ENCODE measurements at regions not wholly inside any gene's neighbourhood (a gene's known extent, or its start where the extent isn't known, plus 50 kb on each side); places are given as distances from the start of the nearest gene placed in this dataset.

DNA sequence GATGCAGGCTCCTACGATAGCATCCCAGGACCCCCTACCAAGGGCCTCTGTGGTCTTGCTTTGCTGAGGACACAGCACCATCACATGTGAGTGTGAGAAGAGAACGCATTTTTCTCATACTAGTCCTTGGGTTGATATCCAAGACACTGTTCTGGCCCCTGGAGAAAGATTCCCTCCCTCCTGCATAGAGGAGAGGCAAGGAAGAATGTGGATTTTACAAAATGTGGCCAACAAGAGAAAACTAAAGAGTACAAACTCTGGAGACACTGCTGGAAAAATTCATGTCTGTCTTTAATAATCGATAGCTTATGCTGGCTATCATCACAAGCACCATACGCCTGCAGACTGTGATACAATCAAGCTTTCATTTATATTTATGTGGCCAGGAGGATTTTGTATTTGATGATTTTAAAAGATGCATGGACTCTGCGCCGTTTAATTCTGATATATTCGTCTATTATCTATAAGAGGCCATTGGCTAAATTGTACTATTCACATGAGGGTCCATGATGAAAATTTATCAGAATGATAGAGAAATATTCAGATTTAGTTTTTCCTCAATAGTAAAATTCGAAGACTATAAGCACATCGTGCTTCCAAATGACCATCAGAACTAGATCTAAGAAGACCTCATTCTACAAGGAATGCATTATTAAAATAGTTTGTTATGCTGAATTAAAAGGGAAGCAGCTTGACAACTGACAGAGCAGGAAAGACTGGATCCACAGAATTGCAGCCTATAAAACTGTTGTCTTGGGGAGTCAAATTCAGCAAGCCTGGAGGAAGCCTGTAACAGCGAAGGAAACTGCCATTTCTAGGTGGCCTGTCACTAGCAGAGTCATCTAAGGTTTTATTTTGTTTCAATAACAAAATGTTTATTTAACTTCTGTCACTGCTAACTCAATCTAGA lies 578.7 kb downstream of the DIAPH3 start:
- Histone ChIP-seq H3K4me3 (no peak overlapping the region), H3K27ac (replicated peaks in 1 of 4) (no peak overlapping the region), H3K36me3 (no peaks in the 10 kb centered on the region), H3K4me1 (no peaks in the 10 kb centered on the region), H3K27me3 (no peaks in the 10 kb centered on the region), H3K9me3 (no peaks in the 10 kb centered on the region)
- TF ChIP-seq POLR2AphosphoS5 (IDR thresholded peaks at IDR 0.05) (no peak), EP300 (IDR thresholded peaks at IDR 0.05) (no peak), POLR2A (IDR thresholded peaks at IDR 0.05; ENCODE audit: low read depth) (no peak)
- TF ChIP-seq, protein P1, sequence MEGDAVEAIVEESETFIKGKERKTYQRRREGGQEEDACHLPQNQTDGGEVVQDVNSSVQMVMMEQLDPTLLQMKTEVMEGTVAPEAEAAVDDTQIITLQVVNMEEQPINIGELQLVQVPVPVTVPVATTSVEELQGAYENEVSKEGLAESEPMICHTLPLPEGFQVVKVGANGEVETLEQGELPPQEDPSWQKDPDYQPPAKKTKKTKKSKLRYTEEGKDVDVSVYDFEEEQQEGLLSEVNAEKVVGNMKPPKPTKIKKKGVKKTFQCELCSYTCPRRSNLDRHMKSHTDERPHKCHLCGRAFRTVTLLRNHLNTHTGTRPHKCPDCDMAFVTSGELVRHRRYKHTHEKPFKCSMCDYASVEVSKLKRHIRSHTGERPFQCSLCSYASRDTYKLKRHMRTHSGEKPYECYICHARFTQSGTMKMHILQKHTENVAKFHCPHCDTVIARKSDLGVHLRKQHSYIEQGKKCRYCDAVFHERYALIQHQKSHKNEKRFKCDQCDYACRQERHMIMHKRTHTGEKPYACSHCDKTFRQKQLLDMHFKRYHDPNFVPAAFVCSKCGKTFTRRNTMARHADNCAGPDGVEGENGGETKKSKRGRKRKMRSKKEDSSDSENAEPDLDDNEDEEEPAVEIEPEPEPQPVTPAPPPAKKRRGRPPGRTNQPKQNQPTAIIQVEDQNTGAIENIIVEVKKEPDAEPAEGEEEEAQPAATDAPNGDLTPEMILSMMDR (IDR thresholded peaks at IDR 0.05): no peak
- intact Hi-C loops (cut with DNase I): no loop called here
- 76% methylated on average over 10 of the region's 10 CpGs for WGBS
- DNase-seq (ENCODE audit: extremely low spot score): no peak

- no peaks in the 10 kb centered on the region for H3K4me1 ChIP-seq
- intact Hi-C loops (cut with DNase I): no loop called here
- TF ChIP-seq POLR2A (IDR thresholded peaks at IDR 0.05; ENCODE audit: low read depth): no peak
- TF ChIP-seq POLR2AphosphoS5 (IDR thresholded peaks at IDR 0.05): no peak
- no peak for TF ChIP-seq EP300 (IDR thresholded peaks at IDR 0.05)
- TF ChIP-seq, protein P1 (IDR thresholded peaks at IDR 0.05): no peak
- H3K9me3 ChIP-seq: no peaks in the 10 kb centered on the region
- no peak for DNase-seq (ENCODE audit: extremely low spot score)
- H3K36me3 ChIP-seq: no peaks in the 10 kb centered on the region
- no peaks in the 10 kb centered on the region for H3K27me3 ChIP-seq
- 67% methylated on average over 3 of the region's 3 CpGs for WGBS
- no peak overlapping the region for H3K27ac ChIP-seq (replicated peaks in 1 of 4)
- no peak overlapping the region for H3K4me3 ChIP-seq
Measured at GRCh38 chr13:59587030-59587429, 576.7 kb downstream of the DIAPH3 start.

DNA sequence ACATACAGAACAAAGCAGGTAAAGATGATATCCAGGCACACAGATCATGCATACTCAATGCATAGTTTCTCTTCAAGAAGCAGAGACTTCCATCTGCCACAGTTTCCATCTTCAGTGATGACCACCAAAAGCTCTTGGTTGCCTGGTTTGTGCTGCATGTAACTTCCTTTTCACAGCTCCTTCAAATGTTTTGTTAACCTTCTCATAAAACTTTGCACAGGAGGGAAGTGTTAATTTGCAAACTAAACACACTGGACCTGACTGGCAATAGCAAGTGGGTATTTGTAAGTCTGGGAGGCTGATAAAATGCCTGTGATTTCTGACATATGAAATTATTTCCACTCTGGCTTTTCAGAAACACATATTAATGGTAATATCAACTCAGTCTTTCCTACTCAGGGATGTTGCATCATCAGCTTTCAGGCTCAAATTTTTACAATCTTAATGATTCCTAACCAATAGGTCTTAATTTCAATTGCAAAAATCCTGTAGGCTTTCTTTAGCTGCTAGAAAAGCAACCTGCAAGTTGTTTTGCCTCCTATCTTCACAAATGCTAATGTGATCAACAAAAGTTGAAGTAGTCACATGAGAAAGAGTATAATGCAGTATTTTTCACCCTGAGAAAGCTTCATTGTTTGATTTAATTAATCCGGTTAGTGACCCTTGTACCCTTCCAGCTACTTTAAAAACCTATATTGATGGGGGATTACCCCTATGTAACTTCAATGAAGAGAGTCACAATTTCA lies 575.6 kb downstream of the DIAPH3 start:
- no peaks in the 10 kb centered on the region for H3K27me3 ChIP-seq

GRCh38 chr13:59588717-59589067 lies 575.0 kb downstream of the DIAPH3 start:
- no peak for TF ChIP-seq POLR2A (IDR thresholded peaks at IDR 0.05; ENCODE audit: low read depth)
- TF ChIP-seq EP300 (IDR thresholded peaks at IDR 0.05): no peak
- TF ChIP-seq, protein P1 (IDR thresholded peaks at IDR 0.05): no peak
- TF ChIP-seq POLR2AphosphoS5 (IDR thresholded peaks at IDR 0.05): no peak
- no peaks in the 10 kb centered on the region for H3K9me3 ChIP-seq
- no peaks in the 10 kb centered on the region for H3K4me1 ChIP-seq
- H3K27ac ChIP-seq (replicated peaks in 1 of 4): no peak overlapping the region
- H3K4me3 ChIP-seq: no peak overlapping the region
- no peak for DNase-seq (ENCODE audit: extremely low spot score)
- H3K27me3 ChIP-seq: no peaks in the 10 kb centered on the region
- intact Hi-C loops (cut with DNase I): no loop called here
- H3K36me3 ChIP-seq: no peaks in the 10 kb centered on the region

More for the DNA sequence above, 575.6 kb downstream of the DIAPH3 start:
- H3K9me3 ChIP-seq: no peaks in the 10 kb centered on the region
- no peaks in the 10 kb centered on the region for H3K4me1 ChIP-seq
- no peak for DNase-seq (ENCODE audit: extremely low spot score)
- intact Hi-C loops (cut with DNase I): no loop called here
- H3K27ac ChIP-seq (replicated peaks in 1 of 4): no peak overlapping the region
- H3K4me3 ChIP-seq: no peak overlapping the region
- no peak for TF ChIP-seq POLR2A (IDR thresholded peaks at IDR 0.05; ENCODE audit: low read depth)
- TF ChIP-seq, protein P1 (IDR thresholded peaks at IDR 0.05): no peak
- no peak for TF ChIP-seq POLR2AphosphoS5 (IDR thresholded peaks at IDR 0.05)
- no peak for TF ChIP-seq EP300 (IDR thresholded peaks at IDR 0.05)
- H3K36me3 ChIP-seq: no peaks in the 10 kb centered on the region
- 90% methylated on average over 1 of the region's 1 CpG for WGBS
